ENCODE measurements at regions not wholly inside any gene's neighbourhood (a gene's known extent, or its start where the extent isn't known, plus 50 kb on each side); places are given as distances from the start of the nearest gene placed in this dataset.

- DNase-seq: no peak
Observed at GRCh38 chr16:50910736-50911100, 168.8 kb downstream of the CYLD start.

- DNase-seq: no peak
Observed at GRCh38 chr16:50909831-50910735, 168.2 kb downstream of the CYLD start.

GRCh38 chr16:50908468-50908867, 166.6 kb downstream of the CYLD start:
- no peak for DNase-seq

GRCh38 chr16:50906454-50906853, 164.6 kb downstream of the CYLD start:
- no peak for DNase-seq

- DNase-seq: no peak
Observed at GRCh38 chr16:50902457-50902856, 160.6 kb downstream of the CYLD start.

- no peak for DNase-seq
Observed at GRCh38 chr16:50901062-50901461, 159.2 kb downstream of the CYLD start.

GRCh38 chr16:50900391-50900942, 158.6 kb downstream of the CYLD start:
- no peak for DNase-seq

- DNase-seq: no peak
Observed at GRCh38 chr16:50899951-50900350, 158.1 kb downstream of the CYLD start.

GRCh38 chr16:50889746-50890145, 147.9 kb downstream of the CYLD start:
- no peak for DNase-seq

GRCh38 chr16:50889276-50889675, 147.4 kb downstream of the CYLD start:
- DNase-seq: no peak

- no peak for DNase-seq
Observed at GRCh38 chr16:50888486-50889261, 146.8 kb downstream of the CYLD start.

GRCh38 chr16:50887500-50888298, 145.8 kb downstream of the CYLD start:
- no peak for DNase-seq

- no peak for DNase-seq
Observed at GRCh38 chr16:50884066-50884860, 142.4 kb downstream of the CYLD start.

GRCh38 chr16:50881956-50882355, 140.1 kb downstream of the CYLD start:
- DNase-seq: no peak

- DNase-seq: no peak
Observed at GRCh38 chr16:50881331-50881830, 139.5 kb downstream of the CYLD start.

- no peak for DNase-seq
Observed at GRCh38 chr16:50880926-50881325, 139.0 kb downstream of the CYLD start.

- DNase-seq: peak; percentile 53
Observed at GRCh38 chr16:50879873-50880695, 138.2 kb downstream of the CYLD start.

GRCh38 chr16:50878966-50879615, 137.2 kb downstream of the CYLD start:
- no peak for DNase-seq

- no peak for DNase-seq
Observed at GRCh38 chr16:50878536-50878935, 136.7 kb downstream of the CYLD start.

- no peak for DNase-seq
Observed at GRCh38 chr16:50876263-50876662, 134.4 kb downstream of the CYLD start.
